ENCODE measurements at regions not wholly inside any gene's neighbourhood (a gene's known extent, or its start where the extent isn't known, plus 50 kb on each side); places are given as distances from the start of the nearest gene placed in this dataset.

GRCh38 chr1:226800763-226801380 is 61.8 kb upstream of the ITPKB start (continued):
- TF ChIP-seq POLR2AphosphoS5 (IDR thresholded peaks at IDR 0.05; ENCODE audit: low read depth, low read length), result no peak
- no peak for TF ChIP-seq POU5F1 (IDR thresholded peaks at IDR 0.05; ENCODE audit: low read depth, low read length)
- TF ChIP-seq PHF8 (conservative IDR thresholded peaks at IDR 0.05; ENCODE audit: low read depth, low read length), result no peak
- TF ChIP-seq RFX5 (IDR thresholded peaks at IDR 0.05; ENCODE audit: borderline replicate concordance, low read depth, low read length), result no peak
- no peak for TF ChIP-seq TCF12 (IDR thresholded peaks at IDR 0.05; ENCODE audit: low read depth, low read length)
- no peak for TF ChIP-seq SP1 (IDR thresholded peaks at IDR 0.05; ENCODE audit: low read depth, low read length)
- no peak for TF ChIP-seq POLR2A (IDR thresholded peaks at IDR 0.05; ENCODE audit: control extremely low read depth in 1 of 2, low read depth in 2 of 2, low read length in 2 of 2)
- no peak for TF ChIP-seq RXRA (IDR thresholded peaks at IDR 0.05; ENCODE audit: insufficient read depth, low read depth, low read length)
